ENCODE measurements at regions not wholly inside any gene's neighbourhood (a gene's known extent, or its start where the extent isn't known, plus 50 kb on each side); places are given as distances from the start of the nearest gene placed in this dataset.
"Not testable (repeated sequence)": the region's sequence is repeated elsewhere in the genome, so short reads cannot be mapped to it uniquely, and the experiment has no call there.

GRCh38 chr2:7620255-7620654 is 703.0 kb downstream of the RNF144A start:
- no peak overlapping the region for H3K4me3 ChIP-seq (ENCODE audit: insufficient read depth, low read depth, low read length, poor library complexity, severe bottlenecking)
- H3K27ac ChIP-seq (ENCODE audit: insufficient read depth, low read length, poor library complexity, severe bottlenecking) = no peak overlapping the region
- no peaks in the 10 kb centered on the region for H3K4me1 ChIP-seq (ENCODE audit: control insufficient read depth, insufficient read depth, low read length, poor library complexity, severe bottlenecking)
- no peaks in the 10 kb centered on the region for H3K27me3 ChIP-seq (replicated peaks; ENCODE audit: control insufficient read depth, insufficient read depth, low read length, poor library complexity, severe bottlenecking)
- H3K9me3 ChIP-seq (ENCODE audit: control insufficient read depth, low read length) = no peaks in the 10 kb centered on the region
- DNase-seq = no peak
- H3K36me3 ChIP-seq (ENCODE audit: control insufficient read depth, insufficient read depth, low read length) = no peaks in the 10 kb centered on the region

DNA sequence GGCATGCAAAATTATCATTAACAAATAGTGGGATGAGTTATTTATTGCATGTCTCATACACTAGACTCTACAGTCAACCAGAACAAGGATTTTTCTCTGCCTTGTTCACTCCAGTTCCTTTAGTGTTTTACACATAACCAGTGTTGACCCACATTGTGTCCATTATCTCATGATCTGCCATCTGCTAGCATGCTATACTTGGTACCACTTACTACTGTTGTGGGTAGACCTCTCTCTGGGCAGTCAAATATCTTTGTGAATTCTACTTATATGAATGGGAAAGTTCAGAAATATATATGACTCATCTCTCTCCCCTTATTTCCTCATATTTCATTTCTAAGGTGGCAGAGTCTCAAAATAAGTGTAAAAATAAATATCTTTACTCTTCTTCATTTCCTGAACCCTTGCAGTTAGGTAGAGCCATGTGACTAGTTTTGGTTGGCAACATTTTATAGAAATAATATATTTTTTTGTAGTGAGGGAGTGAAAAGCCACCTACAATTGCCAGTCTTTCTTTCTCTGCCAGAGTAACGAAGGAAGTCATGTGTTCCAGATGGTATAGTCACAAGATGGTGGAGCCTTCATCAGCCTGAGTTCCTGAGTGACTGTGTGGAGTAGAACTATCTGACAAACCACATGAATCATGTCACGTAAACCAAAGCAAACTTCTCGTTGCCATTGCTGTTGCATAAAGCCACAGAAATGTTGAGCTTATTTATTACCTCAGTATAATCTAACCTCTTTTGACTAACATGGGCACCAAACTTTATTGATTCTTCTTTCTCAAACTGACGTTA is 704.0 kb downstream of the RNF144A start:
- Histone ChIP-seq H3K4me1 (ENCODE audit: control insufficient read depth, insufficient read depth, low read length, poor library complexity, severe bottlenecking) (no peaks in the 10 kb centered on the region), H3K9me3 (ENCODE audit: control insufficient read depth, low read length) (no peaks in the 10 kb centered on the region), H3K4me3 (ENCODE audit: insufficient read depth, low read depth, low read length, poor library complexity, severe bottlenecking) (no peak overlapping the region), H3K36me3 (ENCODE audit: control insufficient read depth, insufficient read depth, low read length) (no peaks in the 10 kb centered on the region), H3K27me3 (replicated peaks; ENCODE audit: control insufficient read depth, insufficient read depth, low read length, poor library complexity, severe bottlenecking) (no peaks in the 10 kb centered on the region), H3K27ac (ENCODE audit: insufficient read depth, low read length, poor library complexity, severe bottlenecking) (no peak overlapping the region)
- no peak for DNase-seq

GRCh38 chr2:7625392-7626138 is 708.4 kb downstream of the RNF144A start:
- Histone ChIP-seq H3K4me1 (ENCODE audit: control insufficient read depth, insufficient read depth, low read length, poor library complexity, severe bottlenecking) (no peaks in the 10 kb centered on the region), H3K27ac (ENCODE audit: insufficient read depth, low read length, poor library complexity, severe bottlenecking) (no peak overlapping the region), H3K27me3 (replicated peaks; ENCODE audit: control insufficient read depth, insufficient read depth, low read length, poor library complexity, severe bottlenecking) (no peaks in the 10 kb centered on the region), H3K36me3 (ENCODE audit: control insufficient read depth, insufficient read depth, low read length) (no peaks in the 10 kb centered on the region), H3K4me3 (ENCODE audit: insufficient read depth, low read depth, low read length, poor library complexity, severe bottlenecking) (no peak overlapping the region), H3K9me3 (ENCODE audit: control insufficient read depth, low read length) (no peaks in the 10 kb centered on the region)
- no peak for DNase-seq

DNA sequence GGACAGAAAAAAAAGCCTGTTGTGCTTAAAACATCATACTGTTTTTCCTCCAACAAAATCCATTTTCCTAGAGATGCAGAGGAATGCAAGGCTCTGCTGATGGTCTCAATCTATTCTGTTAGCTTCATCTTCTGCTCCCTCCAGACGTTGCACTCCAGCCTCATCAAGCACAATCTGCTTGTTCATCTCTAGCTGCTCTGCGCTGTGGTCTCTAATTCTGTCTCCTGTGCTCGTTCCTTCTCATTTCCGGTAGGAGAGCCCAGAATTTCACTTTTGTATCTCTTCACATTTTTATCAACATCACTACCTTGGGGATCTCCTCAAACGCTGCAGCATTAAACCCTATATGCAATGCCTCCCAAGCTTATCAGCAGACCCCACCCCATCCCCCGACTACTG is 708.9 kb downstream of the RNF144A start:
- H3K27me3 ChIP-seq (replicated peaks; ENCODE audit: control insufficient read depth, insufficient read depth, low read length, poor library complexity, severe bottlenecking) = no peaks in the 10 kb centered on the region
- no peaks in the 10 kb centered on the region for H3K4me1 ChIP-seq (ENCODE audit: control insufficient read depth, insufficient read depth, low read length, poor library complexity, severe bottlenecking)
- no peaks in the 10 kb centered on the region for H3K36me3 ChIP-seq (ENCODE audit: control insufficient read depth, insufficient read depth, low read length)
- no peak overlapping the region for H3K27ac ChIP-seq (ENCODE audit: insufficient read depth, low read length, poor library complexity, severe bottlenecking)
- no peak overlapping the region for H3K4me3 ChIP-seq (ENCODE audit: insufficient read depth, low read depth, low read length, poor library complexity, severe bottlenecking)
- H3K9me3 ChIP-seq (ENCODE audit: control insufficient read depth, low read length) = no peaks in the 10 kb centered on the region
- DNase-seq = no peak

GRCh38 chr2:7627583-7627982 is 710.4 kb downstream of the RNF144A start:
- no peaks in the 10 kb centered on the region for H3K27me3 ChIP-seq (replicated peaks; ENCODE audit: control insufficient read depth, insufficient read depth, low read length, poor library complexity, severe bottlenecking)
- no peaks in the 10 kb centered on the region for H3K9me3 ChIP-seq (ENCODE audit: control insufficient read depth, low read length)
- H3K27ac ChIP-seq (ENCODE audit: insufficient read depth, low read length, poor library complexity, severe bottlenecking) = no peak overlapping the region
- H3K4me1 ChIP-seq (ENCODE audit: control insufficient read depth, insufficient read depth, low read length, poor library complexity, severe bottlenecking) = no peaks in the 10 kb centered on the region
- no peak for DNase-seq
- H3K4me3 ChIP-seq (ENCODE audit: insufficient read depth, low read depth, low read length, poor library complexity, severe bottlenecking) = no peak overlapping the region
- no peaks in the 10 kb centered on the region for H3K36me3 ChIP-seq (ENCODE audit: control insufficient read depth, insufficient read depth, low read length)

- no peaks in the 10 kb centered on the region for H3K27me3 ChIP-seq (replicated peaks; ENCODE audit: control insufficient read depth, insufficient read depth, low read length, poor library complexity, severe bottlenecking)
- no peaks in the 10 kb centered on the region for H3K4me1 ChIP-seq (ENCODE audit: control insufficient read depth, insufficient read depth, low read length, poor library complexity, severe bottlenecking)
- H3K27ac ChIP-seq (ENCODE audit: insufficient read depth, low read length, poor library complexity, severe bottlenecking) = no peak overlapping the region
These were observed 715.2 kb downstream of the RNF144A start for GRCh38 chr2:7632420-7632819.

DNA sequence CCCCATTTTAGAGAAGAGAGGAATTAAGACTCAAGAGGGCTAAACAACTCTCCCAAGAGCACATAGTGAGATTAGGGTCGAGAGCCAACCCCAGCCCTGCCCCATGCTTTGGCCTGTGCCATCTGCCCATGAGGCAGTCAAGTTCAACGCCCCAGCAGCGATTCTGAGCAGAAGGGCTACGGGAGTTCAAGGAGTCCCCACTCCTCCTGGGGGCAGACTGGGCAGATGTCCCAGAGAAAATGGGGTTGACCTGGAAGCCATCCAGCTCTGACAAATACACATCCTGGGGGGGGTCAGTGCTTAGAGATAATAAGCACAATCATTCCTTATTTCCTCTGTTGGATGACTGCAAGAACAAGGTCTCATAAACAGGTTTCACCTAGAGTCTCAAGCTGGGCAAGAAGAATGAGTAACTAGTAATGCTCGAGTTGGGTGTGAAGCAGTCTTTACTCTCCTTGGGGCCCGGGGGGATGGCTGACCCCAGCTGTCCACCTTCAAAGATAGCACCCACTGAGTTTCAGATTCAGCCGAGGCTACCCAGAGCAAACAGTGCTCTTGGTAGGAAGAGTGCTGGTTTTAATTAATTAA is 716.4 kb downstream of the RNF144A start:
- Histone ChIP-seq H3K4me3 (ENCODE audit: insufficient read depth, low read depth, low read length, poor library complexity, severe bottlenecking) (no peak overlapping the region), H3K27me3 (replicated peaks; ENCODE audit: control insufficient read depth, insufficient read depth, low read length, poor library complexity, severe bottlenecking) (no peaks in the 10 kb centered on the region), H3K9me3 (ENCODE audit: control insufficient read depth, low read length) (no peaks in the 10 kb centered on the region), H3K27ac (ENCODE audit: insufficient read depth, low read length, poor library complexity, severe bottlenecking) (no peak overlapping the region), H3K4me1 (ENCODE audit: control insufficient read depth, insufficient read depth, low read length, poor library complexity, severe bottlenecking) (no peaks in the 10 kb centered on the region), H3K36me3 (ENCODE audit: control insufficient read depth, insufficient read depth, low read length) (no peaks in the 10 kb centered on the region)
- DNase-seq = no peak

More at GRCh38 chr2:7632420-7632819, 715.2 kb downstream of the RNF144A start:
- Histone ChIP-seq H3K36me3 (ENCODE audit: control insufficient read depth, insufficient read depth, low read length) (no peaks in the 10 kb centered on the region), H3K4me3 (ENCODE audit: insufficient read depth, low read depth, low read length, poor library complexity, severe bottlenecking) (no peak overlapping the region), H3K9me3 (ENCODE audit: control insufficient read depth, low read length) (no peaks in the 10 kb centered on the region)
- DNase-seq = no peak

DNA sequence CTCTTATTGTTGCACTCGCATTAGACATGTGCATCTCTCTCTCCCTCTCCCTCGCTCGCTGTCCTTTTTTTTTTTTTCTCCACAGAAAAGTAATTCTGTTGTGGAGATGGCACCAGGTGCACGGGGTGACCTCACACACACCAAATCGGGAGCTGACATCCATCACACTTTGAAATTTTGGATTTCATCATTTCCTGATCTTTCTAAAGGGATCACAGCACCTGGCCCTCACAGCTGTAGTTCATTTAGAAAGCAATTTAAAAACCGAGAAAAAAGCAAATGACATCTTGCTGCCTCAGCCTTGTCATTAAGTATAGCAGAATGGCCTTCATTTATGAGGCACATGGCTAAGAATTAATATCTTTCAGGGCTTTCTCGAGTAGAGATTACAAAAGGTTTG is 717.2 kb downstream of the RNF144A start:
- H3K9me3 ChIP-seq (ENCODE audit: control insufficient read depth, low read length) = no peaks in the 10 kb centered on the region
- H3K27me3 ChIP-seq (replicated peaks; ENCODE audit: control insufficient read depth, insufficient read depth, low read length, poor library complexity, severe bottlenecking) = no peaks in the 10 kb centered on the region
- DNase-seq = no peak
- H3K36me3 ChIP-seq (ENCODE audit: control insufficient read depth, insufficient read depth, low read length) = no peaks in the 10 kb centered on the region
- no peak overlapping the region for H3K27ac ChIP-seq (ENCODE audit: insufficient read depth, low read length, poor library complexity, severe bottlenecking)
- H3K4me1 ChIP-seq (ENCODE audit: control insufficient read depth, insufficient read depth, low read length, poor library complexity, severe bottlenecking) = no peaks in the 10 kb centered on the region
- H3K4me3 ChIP-seq (ENCODE audit: insufficient read depth, low read depth, low read length, poor library complexity, severe bottlenecking) = no peak overlapping the region

DNA sequence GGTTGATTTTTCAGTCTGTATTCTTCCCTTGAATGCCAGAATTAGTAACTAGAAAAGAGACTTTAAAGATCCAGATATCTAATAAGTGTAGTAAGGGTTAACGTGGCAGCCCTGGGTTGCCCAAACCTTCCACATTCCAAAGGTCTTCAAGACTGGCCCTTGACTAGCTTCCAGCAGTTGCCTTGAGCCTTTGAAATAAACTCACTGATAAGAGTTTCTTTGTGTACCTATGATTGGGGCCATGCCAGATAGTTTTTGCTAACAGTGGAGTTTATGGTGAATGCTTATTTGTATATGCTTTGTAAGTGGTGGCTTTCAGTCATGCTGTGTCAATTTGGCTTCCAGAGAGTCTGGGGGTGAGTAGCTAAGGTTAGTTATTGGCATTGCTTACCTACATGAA is 722.3 kb downstream of the RNF144A start:
- H3K27me3 ChIP-seq (replicated peaks; ENCODE audit: control insufficient read depth, insufficient read depth, low read length, poor library complexity, severe bottlenecking) = no peaks in the 10 kb centered on the region
- H3K27ac ChIP-seq (ENCODE audit: insufficient read depth, low read length, poor library complexity, severe bottlenecking) = no peak overlapping the region
- H3K9me3 ChIP-seq (ENCODE audit: control insufficient read depth, low read length) = no peaks in the 10 kb centered on the region
- no peak overlapping the region for H3K4me3 ChIP-seq (ENCODE audit: insufficient read depth, low read depth, low read length, poor library complexity, severe bottlenecking)
- no peak for DNase-seq
- no peaks in the 10 kb centered on the region for H3K4me1 ChIP-seq (ENCODE audit: control insufficient read depth, insufficient read depth, low read length, poor library complexity, severe bottlenecking)
- H3K36me3 ChIP-seq (ENCODE audit: control insufficient read depth, insufficient read depth, low read length) = no peaks in the 10 kb centered on the region

GRCh38 chr2:7641272-7641671 is 724.1 kb downstream of the RNF144A start:
- not testable (repeated sequence) for H3K27ac ChIP-seq (ENCODE audit: insufficient read depth, low read length, poor library complexity, severe bottlenecking); H3K27me3 ChIP-seq (replicated peaks; ENCODE audit: control insufficient read depth, insufficient read depth, low read length, poor library complexity, severe bottlenecking); H3K36me3 ChIP-seq (ENCODE audit: control insufficient read depth, insufficient read depth, low read length); H3K9me3 ChIP-seq (ENCODE audit: control insufficient read depth, low read length); H3K4me3 ChIP-seq (ENCODE audit: insufficient read depth, low read depth, low read length, poor library complexity, severe bottlenecking); DNase-seq; H3K4me1 ChIP-seq (ENCODE audit: control insufficient read depth, insufficient read depth, low read length, poor library complexity, severe bottlenecking)

Data from effector memory CD4-positive, alpha-beta T cell (primary cell).